Neural progenitor cell (in vitro differentiated cells): ENCODE measurements at regions not wholly inside any gene's neighbourhood (a gene's known extent, or its start where the extent isn't known, plus 50 kb on each side); places are given as distances from the start of the nearest gene placed in this dataset.

Experiments used
- DNase-seq: peaks from one replicate; pipeline ENCODE4 v3.0.0-alpha.2; 2016; ENCODE audit warnings: low spot score
- H2AFZ ChIP-seq: fragments of 200-600 bp; sonication (generic); replicated peaks from 2 replicates; pipeline ENCODE4 v1.6.1; 2016; ENCODE audit warnings: antibody characterized with exemption
- H3F3A ChIP-seq: fragments of 200-600 bp; sonication (generic); 2 replicates; pipeline ENCODE4 v1.6.1; 2016; ENCODE audit warnings: antibody characterized with exemption, low read depth
- H3K27ac ChIP-seq: fragments of 200-600 bp; sonication (generic); 2 replicates; pipeline ENCODE4 v1.5.1; 2016; ENCODE audit warnings: mild to moderate bottlenecking
- H3K27me3 ChIP-seq: fragments of 200-600 bp; sonication (generic); 2 replicates; pipeline ENCODE4 v1.6.1; 2016; ENCODE audit warnings: mild to moderate bottlenecking, moderate library complexity
- H3K36me3 ChIP-seq: fragments of 200-600 bp; sonication (generic); 2 replicates; pipeline ENCODE4 v1.5.1; 2016
- H3K4me1 ChIP-seq: fragments of 200-600 bp; sonication (generic); 2 replicates; pipeline ENCODE4 v1.6.1; 2016; ENCODE audit warnings: mixed run types
- H3K4me2 ChIP-seq: fragments of 200-600 bp; sonication (generic); 2 replicates; pipeline ENCODE4 v1.6.1; 2016
- H3K4me3 ChIP-seq: fragments of 200-600 bp; sonication (generic); 2 replicates; pipeline ENCODE4 v1.5.1; 2016
- H3K79me2 ChIP-seq: fragments of 200-600 bp; sonication (generic); 2 replicates; pipeline ENCODE4 v1.6.1; 2016; ENCODE audit warnings: low read depth
- H3K9ac ChIP-seq: fragments of 200-600 bp; sonication (generic); 2 replicates; pipeline ENCODE4 v1.6.1; 2016
- H3K9me3 ChIP-seq: fragments of 200-600 bp; sonication (generic); 2 replicates; pipeline ENCODE4 v1.5.1; 2016; ENCODE audit warnings: low read depth
- H4K20me1 ChIP-seq: fragments of 200-600 bp; sonication (generic); 2 replicates; pipeline ENCODE4 v1.6.1; 2016; ENCODE audit warnings: low read depth
- H3K27ac Mint-ChIP-seq: 3 replicates; pipeline ENCODE4 v1.8.0; 2021; ENCODE audit warnings: mixed read lengths
- H3K27me3 Mint-ChIP-seq: 2 replicates; pipeline ENCODE4 v1.8.0; 2022; ENCODE audit warnings: low read depth, mild to moderate bottlenecking, inconsistent platforms, moderate library complexity, mixed read lengths; ENCODE audit not compliant: insufficient read depth
- H3K36me3 Mint-ChIP-seq: 3 replicates; pipeline ENCODE4 v1.8.0; 2021; ENCODE audit warnings: mixed read lengths
- H3K4me1 Mint-ChIP-seq: 3 replicates; pipeline ENCODE4 v1.8.0; 2021; ENCODE audit warnings: mixed read lengths
- H3K4me3 Mint-ChIP-seq: 3 replicates; pipeline ENCODE4 v1.8.0; 2021; ENCODE audit warnings: mild to moderate bottlenecking, moderate library complexity, mixed read lengths
- H3K9me3 Mint-ChIP-seq: 3 replicates; pipeline ENCODE4 v1.8.0; 2020; ENCODE audit warnings: mixed read lengths
- CTCF ChIP-seq: fragments of 200-600 bp; sonication (generic); IDR thresholded peaks from 2 replicates; pipeline ENCODE4 v1.5.1; 2017; ENCODE audit warnings: antibody characterized with exemption, mild to moderate bottlenecking
- EZH2 ChIP-seq: fragments of 200-600 bp; sonication (generic); IDR thresholded peaks from 2 replicates; pipeline ENCODE4 v1.6.1; 2017; ENCODE audit warnings: antibody characterized with exemption, mild to moderate bottlenecking, moderate library complexity
- EZH2phosphoT487 ChIP-seq: fragments of 200-600 bp; sonication (generic); IDR thresholded peaks from 2 replicates; pipeline ENCODE4 v1.6.1; 2017; ENCODE audit warnings: antibody characterized with exemption

GRCh38 chr13:111846391-111847159 is 220.4 kb upstream of the SOX1 start:
- Histone ChIP-seq H3K27me3 (peaks cover 16% of the 10 kb centered on the region), H3K27ac (no peak overlapping the region), H3K36me3 (no peaks in the 10 kb centered on the region), H3K4me2 (peak overlapping the region; percentile 65), H3K79me2 (no peaks in the 10 kb centered on the region), H3K9me3 (no peaks in the 10 kb centered on the region), H3F3A (peaks cover 4% of the 10 kb centered on the region), H2AFZ (peak overlapping the region; percentile 93), H3K4me3 (no peak overlapping the region), H3K4me1 (peaks cover 15% of the 10 kb centered on the region), H4K20me1 (no peaks in the 10 kb centered on the region), H3K9ac (no peak overlapping the region)
- DNase-seq, result no peak
- no peak overlapping the region for H3K27ac Mint-ChIP-seq
- H3K4me3 Mint-ChIP-seq, result no peak overlapping the region
- peaks cover 24% of the 10 kb centered on the region for H3K4me1 Mint-ChIP-seq
- H3K36me3 Mint-ChIP-seq, result no peaks in the 10 kb centered on the region
- H3K27me3 Mint-ChIP-seq, result peaks cover 16% of the 10 kb centered on the region
- H3K9me3 Mint-ChIP-seq, result peaks cover 18% of the 10 kb centered on the region
- TF ChIP-seq CTCF, result no peak
- no peak for TF ChIP-seq EZH2
- TF ChIP-seq EZH2phosphoT487, result no peak

- Histone ChIP-seq H2AFZ (no peak overlapping the region), H3F3A (peaks cover 4% of the 10 kb centered on the region), H3K27me3 (peaks cover 16% of the 10 kb centered on the region), H4K20me1 (no peaks in the 10 kb centered on the region), H3K79me2 (no peaks in the 10 kb centered on the region), H3K4me3 (no peak overlapping the region), H3K27ac (no peak overlapping the region), H3K4me1 (peaks cover 15% of the 10 kb centered on the region), H3K36me3 (no peaks in the 10 kb centered on the region), H3K4me2 (no peak overlapping the region), H3K9me3 (no peaks in the 10 kb centered on the region), H3K9ac (no peak overlapping the region)
- Mint-ChIP-seq H3K27ac (no peak overlapping the region), H3K4me3 (no peak overlapping the region), H3K9me3 (peaks cover 18% of the 10 kb centered on the region), H3K4me1 (peaks cover 30% of the 10 kb centered on the region), H3K27me3 (peaks cover 18% of the 10 kb centered on the region), H3K36me3 (no peaks in the 10 kb centered on the region)
- no peak for DNase-seq
- no peak for TF ChIP-seq CTCF
- no peak for TF ChIP-seq EZH2phosphoT487
- no peak for TF ChIP-seq EZH2
These were observed 219.0 kb upstream of the SOX1 start for GRCh38 chr13:111847964-111848363.

GRCh38 chr13:111850458-111850857 is 216.5 kb upstream of the SOX1 start:
- Mint-ChIP-seq H3K27ac (no peak overlapping the region), H3K27me3 (peaks cover 22% of the 10 kb centered on the region), H3K4me1 (peaks cover 47% of the 10 kb centered on the region), H3K4me3 (no peak overlapping the region), H3K36me3 (no peaks in the 10 kb centered on the region), H3K9me3 (peaks cover 8% of the 10 kb centered on the region)
- Histone ChIP-seq H4K20me1 (no peaks in the 10 kb centered on the region), H3K27me3 (peaks cover 16% of the 10 kb centered on the region), H3K27ac (no peak overlapping the region), H3K4me1 (peaks cover 15% of the 10 kb centered on the region), H3K4me2 (no peak overlapping the region), H3K4me3 (no peak overlapping the region), H3K79me2 (no peaks in the 10 kb centered on the region), H3K36me3 (no peaks in the 10 kb centered on the region), H3F3A (peaks cover 4% of the 10 kb centered on the region), H2AFZ (no peak overlapping the region), H3K9ac (no peak overlapping the region), H3K9me3 (no peaks in the 10 kb centered on the region)
- no peak for DNase-seq
- TF ChIP-seq EZH2, result no peak
- no peak for TF ChIP-seq EZH2phosphoT487
- no peak for TF ChIP-seq CTCF
